HEK293T (cell line): ENCODE measurements at regions not wholly inside any gene's neighbourhood (a gene's known extent, or its start where the extent isn't known, plus 50 kb on each side); places are given as distances from the start of the nearest gene placed in this dataset.

Source experiments
- ARNT ChIP-seq: fragments of 450-650 bp; IDR thresholded peaks from 2 replicates; pipeline ENCODE4 v1.6.1; 2017; ENCODE audit warnings: mild to moderate bottlenecking
- BHLHE40 ChIP-seq: fragments of 450-650 bp; IDR thresholded peaks from 2 replicates; pipeline ENCODE4 v1.6.1; 2016; ENCODE audit warnings: mild to moderate bottlenecking, moderate library complexity, borderline replicate concordance
- CTBP1 ChIP-seq: fragments of 450-650 bp; IDR thresholded peaks from 2 replicates; pipeline ENCODE4 v1.6.1; 2016; ENCODE audit warnings: borderline replicate concordance
- ELF4 ChIP-seq: fragments of 450-650 bp; IDR thresholded peaks from 2 replicates; pipeline ENCODE4 v1.6.1; 2017; ENCODE audit warnings: antibody characterized with exemption
- FOXA1 ChIP-seq: fragments of 450-650 bp; IDR thresholded peaks from 2 replicates; pipeline ENCODE4 v1.6.1; 2016; ENCODE audit warnings: mild to moderate bottlenecking
- FOXK2 ChIP-seq: fragments of 450-650 bp; IDR thresholded peaks from 2 replicates; pipeline ENCODE4 v1.6.1; 2016; ENCODE audit warnings: mild to moderate bottlenecking
- FOXM1 ChIP-seq: fragments of 450-650 bp; IDR thresholded peaks from 2 replicates; pipeline ENCODE4 v1.6.1; 2017; ENCODE audit warnings: mild to moderate bottlenecking, borderline replicate concordance
- HDGF ChIP-seq: fragments of 450-650 bp; IDR thresholded peaks from 2 replicates; pipeline ENCODE4 v1.6.1; 2017; ENCODE audit warnings: antibody characterized with exemption, borderline replicate concordance
- L3MBTL2 ChIP-seq: fragments of 450-650 bp; conservative IDR thresholded peaks from 2 replicates; pipeline ENCODE4 v1.6.1; 2016; ENCODE audit warnings: mild to moderate bottlenecking
- NFRKB ChIP-seq: fragments of 450-650 bp; IDR thresholded peaks from 2 replicates; pipeline ENCODE4 v1.6.1; 2016; ENCODE audit warnings: mild to moderate bottlenecking, moderate library complexity
- SP1 ChIP-seq: fragments of 450-650 bp; IDR thresholded peaks from 2 replicates; pipeline ENCODE4 v1.6.1; 2017
- SUZ12 ChIP-seq: fragments of 450-650 bp; IDR thresholded peaks from 2 replicates; pipeline ENCODE4 v1.6.1; 2016; ENCODE audit warnings: mild to moderate bottlenecking
- TARDBP ChIP-seq: fragments of 450-650 bp; IDR thresholded peaks from 2 replicates; pipeline ENCODE4 v1.6.1; 2016

DNA sequence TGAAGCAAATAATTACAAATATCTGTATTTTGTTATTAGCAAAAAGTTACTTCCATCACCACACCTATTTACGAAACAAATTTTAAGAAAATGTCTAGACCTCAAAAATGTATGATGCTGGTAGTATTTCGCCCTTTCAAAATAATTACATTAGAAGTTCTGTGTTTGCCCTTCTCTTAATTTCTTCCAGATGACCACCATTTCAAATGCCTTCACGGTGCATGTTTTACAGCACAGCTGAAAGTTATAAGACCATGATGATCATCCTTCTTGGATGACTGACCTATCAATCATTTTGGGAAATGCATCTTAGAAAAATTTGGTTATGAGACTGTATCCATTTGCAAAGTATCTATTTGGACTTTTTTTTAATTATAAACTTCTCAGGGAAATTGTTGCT is 390.8 kb downstream of the SLITRK6 start:
- TF ChIP-seq FOXK2 (no peak), SUZ12 (no peak), CTBP1 (no peak), SP1 (no peak), NFRKB (no peak), FOXA1 (no peak), HDGF (no peak), ARNT (no peak), TARDBP (no peak), BHLHE40 (no peak), L3MBTL2 (no peak), ELF4 (no peak), FOXM1 (no peak)
